ENCODE measurements at regions not wholly inside any gene's neighbourhood (a gene's known extent, or its start where the extent isn't known, plus 50 kb on each side); places are given as distances from the start of the nearest gene placed in this dataset.

DNA sequence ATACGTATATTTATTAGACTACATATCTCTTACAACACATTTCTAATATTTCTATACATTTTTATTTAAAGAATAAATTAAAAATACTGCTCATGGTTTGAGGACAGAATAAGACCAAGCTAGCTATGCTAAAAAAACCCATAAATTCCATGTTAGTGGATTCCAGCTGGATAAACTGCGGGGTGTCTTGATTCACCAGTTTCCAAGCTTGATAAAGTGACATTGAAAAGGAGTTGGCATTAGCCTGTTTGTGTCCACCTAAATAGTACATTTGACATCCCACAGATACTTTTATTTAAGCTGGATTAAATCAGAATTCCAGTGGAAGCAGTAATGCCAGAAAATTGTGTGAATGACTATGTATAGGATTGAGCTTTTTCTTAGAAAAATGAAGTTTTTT is 80.1 kb downstream of the GABRA6 start:
- Histone ChIP-seq H3K23me2 (ENCODE audit: low read depth, low read length) (no peaks in the 10 kb centered on the region; the same call in 1 of the 2 replicates), H2AFZ (ENCODE audit: low read length) (no peak overlapping the region; the same call in 1 of the 2 replicates), H4K8ac (ENCODE audit: extremely low read depth, insufficient read depth, low read length) (no peak overlapping the region), H3K56ac (replicated peaks; ENCODE audit: insufficient read length, low read depth, low read length) (no peak overlapping the region), H3K4ac (replicated peaks; ENCODE audit: insufficient read length, low read depth, low read length) (no peak overlapping the region), H3K14ac (ENCODE audit: insufficient read length) (no peak overlapping the region), H3K23ac (ENCODE audit: insufficient read length) (no peak overlapping the region), H4K20me1 (replicated peaks in 1 of 2; ENCODE audit: control insufficient read depth in 1 of 2, insufficient read depth in 2 of 2, low read length in 2 of 2) (no peaks in the 10 kb centered on the region), H4K91ac (replicated peaks; ENCODE audit: insufficient read length, low read length) (no peak overlapping the region), H3K4me1 (replicated peaks in 1 of 4; ENCODE audit: control insufficient read depth in 3 of 4, insufficient read depth in 4 of 4, low read length in 3 of 4) (no peaks in the 10 kb centered on the region), H3K79me2 (ENCODE audit: control insufficient read depth in 1 of 2, insufficient read depth in 2 of 2, low read length in 2 of 2) (no peaks in the 10 kb centered on the region), H2BK5ac (ENCODE audit: low read depth, low read length) (no peak overlapping the region), H2AK5ac (ENCODE audit: low read depth, low read length) (no peak overlapping the region), H3K36me3 (ENCODE audit: control insufficient read depth in 2 of 4, insufficient read depth in 4 of 4, low read length in 3 of 4) (no peaks in the 10 kb centered on the region), H3K9ac (replicated peaks in 1 of 4; ENCODE audit: extremely low read depth in 1 of 4, low read depth in 3 of 4, low read length in 3 of 4) (no peak overlapping the region), H2BK120ac (replicated peaks; ENCODE audit: low read depth, low read length) (no peak overlapping the region), H3K9me3 (ENCODE audit: insufficient read depth in 2 of 2, low read depth in 1 of 2, low read length in 1 of 2) (no peaks in the 10 kb centered on the region), H3K4me3 (ENCODE audit: extremely low read depth in 1 of 4, insufficient read depth in 2 of 4, low read depth in 3 of 4, low read length in 4 of 4) (no peak overlapping the region), H2BK15ac (ENCODE audit: low read length) (no peak overlapping the region), H3K27me3 (replicated peaks in 1 of 4; ENCODE audit: control insufficient read depth in 3 of 4, extremely low read depth in 1 of 4, insufficient read depth in 3 of 4, low read length in 3 of 4) (no peaks in the 10 kb centered on the region), H4K5ac (ENCODE audit: insufficient read length, low read depth, low read length) (no peak overlapping the region), H2BK20ac (ENCODE audit: low read length) (no peak overlapping the region), H3K18ac (ENCODE audit: extremely low read depth, low read length) (no peak overlapping the region), H2BK12ac (ENCODE audit: low read depth, low read length) (no peak overlapping the region), H3K27ac (ENCODE audit: low read depth, low read length) (no peak overlapping the region), H3K4me2 (ENCODE audit: insufficient read depth in 1 of 2, low read depth in 2 of 2, low read length in 2 of 2) (no peak overlapping the region), H3K79me1 (ENCODE audit: low read depth, low read length) (no peaks in the 10 kb centered on the region)
- FAIRE-seq = no peak
- POLR2A ChIA-PET (ENCODE audit: partially characterized antibody) = no interaction called here
- DNase-seq (ENCODE audit: low read depth in 1 of 2, low spot score in 2 of 2) = no peak
- 95% methylated on average over 2 of the region's 2 CpGs; no CpG with 5 or more reads in 1 of the 2 experiments for WGBS, 2 experiments (ENCODE audit: extremely low coverage in 1 of 2, insufficient coverage in 1 of 2, insufficient read length in 1 of 2, insufficient replicate concordance in 2 of 2, low coverage in 1 of 2, low lambda C conversion rate in 2 of 2, missing lambda C conversion rate in 1 of 2)
- no peak for TF ChIP-seq TAF7 (optimal IDR thresholded peaks at IDR 0.05; ENCODE audit: borderline replicate concordance, low read depth, low read length)
- no peak for TF ChIP-seq GTF2F1 (IDR thresholded peaks at IDR 0.05; ENCODE audit: borderline replicate concordance, low read depth, low read length)
- no peak for TF ChIP-seq POU5F1 (IDR thresholded peaks at IDR 0.05; ENCODE audit: low read depth, low read length)
- no peak for TF ChIP-seq YY1 (IDR thresholded peaks at IDR 0.05; ENCODE audit: low read depth, low read length)
- no peak for TF ChIP-seq TEAD4 (IDR thresholded peaks at IDR 0.05; ENCODE audit: low read depth, low read length)
- TF ChIP-seq KDM5A (IDR thresholded peaks at IDR 0.05; ENCODE audit: low read length) = no peak
- TF ChIP-seq BACH1 (IDR thresholded peaks at IDR 0.05; ENCODE audit: low read length) = no peak
- no peak for TF ChIP-seq SRF (IDR thresholded peaks at IDR 0.05; ENCODE audit: low read depth, low read length)
- CTCF ChIA-PET (ENCODE audit: partially characterized antibody) = interaction anchor here (1.2 to 1.4 kb wide), 2 partner anchors 11 to 90 kb away, joined by 3 to 4 read pairs; no protein-coding TSS in a partner anchor

All from H1 (cell line).